Mucosa of descending colon (tissue), 3 donors: ENCODE measurements at regions not wholly inside any gene's neighbourhood (a gene's known extent, or its start where the extent isn't known, plus 50 kb on each side); places are given as distances from the start of the nearest gene placed in this dataset.
A peak's percentile ranks its signal among the peaks of the same experiment; 100 is the strongest.
"Not testable (repeated sequence)": the region's sequence is repeated elsewhere in the genome, so short reads cannot be mapped to it uniquely, and the experiment has no call there.

ENCODE experiments used
- ATAC-seq: fragments of 200-7000 bp; cut with Tn5 transposase; one replicate; pipeline ENCODE4 v1.9.1; 2020; ENCODE audit warnings: mild to moderate bottlenecking, moderate library complexity
- DNase-seq, 3 donors: peaks; one replicate each; pipeline ENCODE4 v3.0.0-alpha.2; 2020
- H3K36me3 ChIP-seq: fragments of 200-600 bp; one replicate; pipeline ENCODE4 v1.8.0; 2021; ENCODE audit warnings: low read depth, mild to moderate bottlenecking
- H3K4me1 ChIP-seq: fragments of 200-600 bp; one replicate; pipeline ENCODE4 v1.8.0; 2021; ENCODE audit warnings: low read depth, mild to moderate bottlenecking
- H3K4me3 ChIP-seq: fragments of 200-600 bp; one replicate; pipeline ENCODE4 v1.8.0; 2021; ENCODE audit warnings: mild to moderate bottlenecking
- H3K9me3 ChIP-seq: fragments of 200-600 bp; one replicate; pipeline ENCODE4 v1.8.0; 2021; ENCODE audit warnings: mild to moderate bottlenecking
- CTCF ChIP-seq: fragments of 200-600 bp; IDR thresholded peaks from one replicate; pipeline ENCODE4 v1.8.0; 2022; ENCODE audit warnings: antibody characterized with exemption, mild to moderate bottlenecking
- intact Hi-C, 2 donors: fragments of 100-400 bp; cut with DNase I in 1 of 2; cut with micrococcal nuclease in 1 of 2; formaldehyde crosslinking; loops; one replicate each; pipeline versions ENCODE4 v1.11.0 to v1.11.1; 2022; cut with DNase I, micrococcal nuclease
- donor health status: DM: no; HTN: no; CAD: no; lungs with moderate emphysema.
- donor health status: DM: no; HTN: no; CAD: no.
- donor health status: DM: no; HTN: yes; CAD: no.

- TF ChIP-seq CTCF: no peak
- no peak for DNase-seq
Observed at GRCh38 chr18:26628017-26628416, 79.7 kb upstream of the KCTD1 start.

GRCh38 chr18:26624443-26624842, 76.1 kb upstream of the KCTD1 start:
- no peaks in the 10 kb centered on the region for H3K36me3 ChIP-seq
- no peak for ATAC-seq
- no peaks in the 10 kb centered on the region for H3K4me1 ChIP-seq
- DNase-seq: no peak
- no peak overlapping the region for H3K4me3 ChIP-seq
- TF ChIP-seq CTCF: no peak
- H3K9me3 ChIP-seq: peaks cover 14% of the 10 kb centered on the region
- intact Hi-C loops: no loop called here

More at GRCh38 chr18:26628017-26628416, 79.7 kb upstream of the KCTD1 start:
- H3K36me3 ChIP-seq: no peaks in the 10 kb centered on the region
- no peak overlapping the region for H3K4me3 ChIP-seq
- peaks cover 14% of the 10 kb centered on the region for H3K9me3 ChIP-seq
- no peak for ATAC-seq
- no peaks in the 10 kb centered on the region for H3K4me1 ChIP-seq
- intact Hi-C loops: no loop called here

GRCh38 chr18:26623314-26623713, 75.0 kb upstream of the KCTD1 start:
- H3K4me1 ChIP-seq, H3K4me3 ChIP-seq, H3K36me3 ChIP-seq, ATAC-seq, DNase-seq, intact Hi-C loops: not testable (repeated sequence)
- peaks cover 14% of the 10 kb centered on the region for H3K9me3 ChIP-seq

GRCh38 chr18:26621161-26622026, 73.0 kb upstream of the KCTD1 start:
- Histone ChIP-seq H3K9me3 (peaks cover 14% of the 10 kb centered on the region), H3K4me3 (no peak overlapping the region), H3K4me1 (no peaks in the 10 kb centered on the region), H3K36me3 (no peaks in the 10 kb centered on the region)
- DNase-seq (peak in 2 of 3 donors; percentile 55 to 65), ATAC-seq (peak; percentile 81)
- intact Hi-C loops: loop anchor here in 1 of 2 donors (2.0 kb wide), 1 partner anchor 27 kb away; no protein-coding TSS in a partner anchor
- TF ChIP-seq CTCF: peak; percentile 47

GRCh38 chr18:26619350-26619749, 71.0 kb upstream of the KCTD1 start:
- H3K9me3 ChIP-seq: peaks cover 8% of the 10 kb centered on the region
- no peaks in the 10 kb centered on the region for H3K36me3 ChIP-seq
- no peak for TF ChIP-seq CTCF
- H3K4me3 ChIP-seq: no peak overlapping the region
- ATAC-seq (no peak), DNase-seq (no peak)
- no peaks in the 10 kb centered on the region for H3K4me1 ChIP-seq
- intact Hi-C loops: no loop called here

- Histone ChIP-seq H3K4me3 (no peak overlapping the region), H3K36me3 (no peaks in the 10 kb centered on the region), H3K4me1 (no peaks in the 10 kb centered on the region), H3K9me3 (no peaks in the 10 kb centered on the region)
- intact Hi-C loops: no loop called here
- no peak for DNase-seq
- ATAC-seq: no peak
- TF ChIP-seq CTCF: no peak
Observed at GRCh38 chr18:26618135-26618534, 69.8 kb upstream of the KCTD1 start.
